Uterus (tissue), 3 donors: ENCODE measurements at regions not wholly inside any gene's neighbourhood (a gene's known extent, or its start where the extent isn't known, plus 50 kb on each side); places are given as distances from the start of the nearest gene placed in this dataset.
A peak's percentile ranks its signal among the peaks of the same experiment; 100 is the strongest.

ENCODE experiments used
- DNase-seq, 2 donors: peaks; one replicate each; pipeline ENCODE4 v3.0.0-alpha.2; 2019 to 2020
- H3K27ac ChIP-seq, 2 donors: fragments of 200-600 bp; sonication (generic); 1 replicate in 1 of 2; 2 replicates in 1 of 2; pipeline ENCODE4 v1.5.1; 2016 to 2018
- H3K27me3 ChIP-seq, 2 donors: fragments of 200-600 bp; sonication (generic); one replicate each; pipeline ENCODE4 v1.5.1; 2018 to 2019; ENCODE audit warnings: control low read depth in 1 of 2
- H3K36me3 ChIP-seq, 2 donors: fragments of 200-600 bp; sonication (generic); one replicate each; pipeline ENCODE4 v1.5.1; 2019; ENCODE audit warnings: control low read depth in 1 of 2
- H3K4me1 ChIP-seq, 2 donors: fragments of 200-600 bp; sonication (generic); one replicate each; pipeline ENCODE4 v1.5.1; 2018 to 2019; ENCODE audit warnings: control low read depth in 1 of 2
- H3K4me3 ChIP-seq, 2 donors: fragments of 200-600 bp; sonication (generic); 1 replicate in 1 of 2; 2 replicates in 1 of 2; pipeline ENCODE4 v1.5.1; 2018 to 2019; ENCODE audit warnings: mild to moderate bottlenecking in 1 of 2
- H3K9me3 ChIP-seq, 2 donors: fragments of 200-600 bp; sonication (generic); one replicate each; pipeline ENCODE4 v1.5.1; 2019; ENCODE audit warnings: control low read depth in 1 of 2
- POLR2A ChIP-seq, 2 donors: fragments of 450-650 bp; IDR thresholded peaks; one replicate each; pipeline ENCODE4 v1.6.1; 2016; ENCODE audit warnings: antibody characterized with exemption in 2 of 2, mild to moderate bottlenecking in 1 of 2, moderate library complexity in 1 of 2
- intact Hi-C: fragments of 100-400 bp; cut with DNase I; formaldehyde crosslinking; loops from one replicate; pipeline ENCODE4 v1.15.1; 2023; ENCODE audit warnings: low total_unique reads
- TF ChIP-seq, protein P1 (sequence below), 4 experiments: fragments of 200-600 bp in 2 of 4; fragments of 450-650 bp in 2 of 4; sonication (generic) in 2 of 4; IDR thresholded peaks; one replicate each; pipeline ENCODE4 v1.5.1; 2016 to 2019; ENCODE audit warnings: antibody characterized with exemption in 4 of 4, mild to moderate bottlenecking in 2 of 4, moderate library complexity in 1 of 4
- donor health status: DM: yes; HTN: yes; CAD: no.

- no peak overlapping the region for H3K4me3 ChIP-seq
- no peaks in the 10 kb centered on the region for H3K36me3 ChIP-seq
- DNase-seq, result no peak
- peaks cover 7 to 21% of the 10 kb centered on the region in 2 donors for H3K4me1 ChIP-seq
- intact Hi-C loops, result no loop called here
- no peaks in the 10 kb centered on the region for H3K9me3 ChIP-seq
- H3K27ac ChIP-seq, result no peak overlapping the region
- TF ChIP-seq POLR2A (IDR thresholded peaks at IDR 0.05), result no peak
- TF ChIP-seq, protein P1, sequence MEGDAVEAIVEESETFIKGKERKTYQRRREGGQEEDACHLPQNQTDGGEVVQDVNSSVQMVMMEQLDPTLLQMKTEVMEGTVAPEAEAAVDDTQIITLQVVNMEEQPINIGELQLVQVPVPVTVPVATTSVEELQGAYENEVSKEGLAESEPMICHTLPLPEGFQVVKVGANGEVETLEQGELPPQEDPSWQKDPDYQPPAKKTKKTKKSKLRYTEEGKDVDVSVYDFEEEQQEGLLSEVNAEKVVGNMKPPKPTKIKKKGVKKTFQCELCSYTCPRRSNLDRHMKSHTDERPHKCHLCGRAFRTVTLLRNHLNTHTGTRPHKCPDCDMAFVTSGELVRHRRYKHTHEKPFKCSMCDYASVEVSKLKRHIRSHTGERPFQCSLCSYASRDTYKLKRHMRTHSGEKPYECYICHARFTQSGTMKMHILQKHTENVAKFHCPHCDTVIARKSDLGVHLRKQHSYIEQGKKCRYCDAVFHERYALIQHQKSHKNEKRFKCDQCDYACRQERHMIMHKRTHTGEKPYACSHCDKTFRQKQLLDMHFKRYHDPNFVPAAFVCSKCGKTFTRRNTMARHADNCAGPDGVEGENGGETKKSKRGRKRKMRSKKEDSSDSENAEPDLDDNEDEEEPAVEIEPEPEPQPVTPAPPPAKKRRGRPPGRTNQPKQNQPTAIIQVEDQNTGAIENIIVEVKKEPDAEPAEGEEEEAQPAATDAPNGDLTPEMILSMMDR (IDR thresholded peaks at IDR 0.05), result no peak
- H3K27me3 ChIP-seq, result no peaks in the 10 kb centered on the region
Measured at GRCh38 chr16:88300463-88300835, 82.3 kb upstream of the ZNF469 start.

DNA sequence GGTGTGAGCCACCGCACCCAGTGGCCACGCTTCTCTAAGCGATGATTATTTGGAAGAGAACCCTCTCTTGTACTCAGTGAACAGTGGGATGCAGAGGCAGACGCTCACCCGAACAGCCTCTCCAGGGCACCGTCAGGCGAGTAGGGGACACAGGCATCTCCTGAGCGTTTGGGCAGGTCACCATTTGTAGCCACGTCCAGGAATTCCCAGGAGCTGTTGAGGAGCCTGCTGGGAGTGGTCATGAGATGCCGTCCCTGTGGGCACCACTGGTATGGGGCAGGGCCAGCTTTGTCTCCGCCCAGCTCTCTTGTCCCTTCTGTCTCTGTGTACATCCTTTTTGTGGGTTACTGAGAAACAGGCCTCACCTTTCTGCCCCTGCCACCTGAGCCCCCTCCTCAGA lies 81.3 kb upstream of the ZNF469 start:
- Histone ChIP-seq H3K27ac (peak overlapping the region; percentile 75 to 81), H3K9me3 (no peaks in the 10 kb centered on the region), H3K36me3 (no peaks in the 10 kb centered on the region), H3K27me3 (no peaks in the 10 kb centered on the region), H3K4me3 (no peak overlapping the region), H3K4me1 (peaks cover 7 to 31% of the 10 kb centered on the region in 2 donors)
- DNase-seq, result no peak
- intact Hi-C loops, result no loop called here
- no peak for TF ChIP-seq POLR2A (IDR thresholded peaks at IDR 0.05)
- TF ChIP-seq, protein P1 (IDR thresholded peaks at IDR 0.05), result no peak

DNA sequence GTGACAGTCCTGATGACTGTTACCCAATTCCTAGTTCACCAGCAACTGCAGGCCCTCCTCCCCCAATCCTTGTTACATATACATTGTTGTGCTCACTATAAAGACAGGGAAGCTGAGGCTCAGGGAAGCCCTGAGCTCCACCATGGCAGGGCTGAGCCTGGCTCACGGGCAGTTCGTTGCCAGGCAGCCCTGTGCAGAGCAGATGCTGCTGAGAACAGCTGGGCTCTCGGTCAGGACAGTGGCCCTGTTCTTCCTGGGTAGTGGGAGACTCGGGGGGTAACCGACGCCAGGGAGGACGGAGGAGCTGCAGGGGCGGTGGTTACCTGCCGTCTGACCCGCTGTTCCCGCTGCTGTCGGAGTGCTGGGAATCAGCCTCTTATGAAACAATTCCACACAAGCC lies 80.9 kb upstream of the ZNF469 start:
- H3K36me3 ChIP-seq, result no peaks in the 10 kb centered on the region
- H3K27ac ChIP-seq, result peak overlapping the region; percentile 75 to 81
- no peak overlapping the region for H3K4me3 ChIP-seq
- peaks cover 7 to 34% of the 10 kb centered on the region in 2 donors for H3K4me1 ChIP-seq
- H3K9me3 ChIP-seq, result no peaks in the 10 kb centered on the region
- intact Hi-C loops, result no loop called here
- DNase-seq, result no peak
- TF ChIP-seq, protein P1 (IDR thresholded peaks at IDR 0.05), result no peak
- no peaks in the 10 kb centered on the region for H3K27me3 ChIP-seq

GRCh38 chr16:88302666-88303065 lies 80.1 kb upstream of the ZNF469 start:
- TF ChIP-seq, protein P1 (IDR thresholded peaks at IDR 0.05), result no peak
- TF ChIP-seq POLR2A (IDR thresholded peaks at IDR 0.05), result no peak
- Histone ChIP-seq H3K27me3 (no peaks in the 10 kb centered on the region), H3K4me1 (peaks cover 7 to 34% of the 10 kb centered on the region in 2 donors), H3K36me3 (no peaks in the 10 kb centered on the region), H3K27ac (peak overlapping the region; percentile 75 to 81), H3K9me3 (no peaks in the 10 kb centered on the region), H3K4me3 (no peak overlapping the region)
- no peak for DNase-seq
- intact Hi-C loops, result no loop called here

GRCh38 chr16:88303405-88303804 lies 79.4 kb upstream of the ZNF469 start:
- peak overlapping the region; percentile 75 to 81 for H3K27ac ChIP-seq
- H3K27me3 ChIP-seq, result no peaks in the 10 kb centered on the region
- no peak overlapping the region for H3K4me3 ChIP-seq
- no peaks in the 10 kb centered on the region for H3K9me3 ChIP-seq
- TF ChIP-seq, protein P1 (IDR thresholded peaks at IDR 0.05), result no peak
- no peak for TF ChIP-seq POLR2A (IDR thresholded peaks at IDR 0.05)
- intact Hi-C loops, result no loop called here
- H3K4me1 ChIP-seq, result peaks cover 7 to 34% of the 10 kb centered on the region in 2 donors
- H3K36me3 ChIP-seq, result no peaks in the 10 kb centered on the region
- DNase-seq, result no peak
